Medulla oblongata (tissue), 1 donor: ENCODE measurements at regions not wholly inside any gene's neighbourhood (a gene's known extent, or its start where the extent isn't known, plus 50 kb on each side); places are given as distances from the start of the nearest gene placed in this dataset.

Experiments used
- DNase-seq: peaks from one replicate; pipeline ENCODE4 v3.0.0-alpha.2; 2015; ENCODE audit errors: extremely low spot score

- DNase-seq = peak; percentile 82
Observed at GRCh38 chr17:77428020-77428748, 287.4 kb downstream of the SEC14L1 start.

DNA sequence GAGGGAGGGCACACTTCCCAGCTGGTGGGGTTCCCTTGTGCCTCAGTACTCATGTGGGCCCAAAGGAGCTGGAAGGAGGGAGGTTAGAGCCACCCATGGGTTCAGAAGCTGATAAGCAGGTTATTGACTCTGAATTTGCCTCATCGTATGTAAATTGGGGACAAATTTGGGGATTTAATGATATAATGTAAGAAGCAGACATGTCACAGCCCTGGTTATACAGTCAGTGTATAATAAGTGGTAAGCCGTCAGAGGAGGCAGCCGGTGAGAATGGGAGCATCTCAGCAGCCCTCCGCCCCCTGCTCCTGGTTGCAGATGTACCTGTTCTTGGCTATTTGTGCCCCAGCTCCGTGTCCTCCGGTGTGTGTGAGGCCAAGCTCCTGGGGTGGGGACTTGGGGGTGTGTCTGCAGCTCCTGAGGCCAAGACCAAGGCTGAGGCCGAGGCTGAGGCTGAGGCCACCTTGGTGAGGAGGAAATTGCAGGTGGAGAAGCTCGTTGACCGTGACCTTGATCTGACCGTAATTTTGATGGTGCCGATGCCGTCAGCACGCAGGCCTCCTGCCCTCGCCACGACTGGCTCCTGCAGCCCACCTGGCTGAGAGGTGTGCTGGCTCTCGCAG lies 288.1 kb downstream of the SEC14L1 start:
- no peak for DNase-seq

DNA sequence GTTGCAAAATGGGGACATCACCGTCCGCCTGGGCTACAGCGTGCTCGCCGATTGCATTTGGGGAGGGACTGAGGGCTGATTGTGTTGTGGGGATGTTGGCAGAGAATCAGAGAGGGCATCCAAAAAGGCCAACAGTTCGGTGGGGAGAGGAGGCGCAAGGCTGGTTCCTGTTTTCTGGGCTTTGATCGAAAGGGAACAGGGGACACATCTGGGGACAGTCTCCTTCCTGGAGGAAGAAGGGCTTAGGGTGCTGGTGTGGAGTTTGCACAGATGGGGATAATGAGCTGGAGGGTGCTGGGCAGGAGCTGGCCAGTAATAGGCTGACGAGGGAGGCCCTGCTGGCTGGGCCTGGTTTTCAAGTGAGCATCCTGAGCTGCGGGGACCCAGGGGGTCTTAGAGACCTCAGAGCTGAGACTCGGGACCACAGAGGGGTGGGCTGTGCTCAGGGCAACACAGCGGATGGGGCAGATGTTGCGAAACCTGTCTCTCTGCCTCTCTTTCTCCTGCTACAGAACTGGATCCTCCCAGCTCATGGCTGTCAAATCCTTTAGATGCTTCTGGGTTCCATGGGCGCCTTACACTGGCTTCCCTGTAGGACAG lies 288.7 kb downstream of the SEC14L1 start:
- DNase-seq = no peak

DNA sequence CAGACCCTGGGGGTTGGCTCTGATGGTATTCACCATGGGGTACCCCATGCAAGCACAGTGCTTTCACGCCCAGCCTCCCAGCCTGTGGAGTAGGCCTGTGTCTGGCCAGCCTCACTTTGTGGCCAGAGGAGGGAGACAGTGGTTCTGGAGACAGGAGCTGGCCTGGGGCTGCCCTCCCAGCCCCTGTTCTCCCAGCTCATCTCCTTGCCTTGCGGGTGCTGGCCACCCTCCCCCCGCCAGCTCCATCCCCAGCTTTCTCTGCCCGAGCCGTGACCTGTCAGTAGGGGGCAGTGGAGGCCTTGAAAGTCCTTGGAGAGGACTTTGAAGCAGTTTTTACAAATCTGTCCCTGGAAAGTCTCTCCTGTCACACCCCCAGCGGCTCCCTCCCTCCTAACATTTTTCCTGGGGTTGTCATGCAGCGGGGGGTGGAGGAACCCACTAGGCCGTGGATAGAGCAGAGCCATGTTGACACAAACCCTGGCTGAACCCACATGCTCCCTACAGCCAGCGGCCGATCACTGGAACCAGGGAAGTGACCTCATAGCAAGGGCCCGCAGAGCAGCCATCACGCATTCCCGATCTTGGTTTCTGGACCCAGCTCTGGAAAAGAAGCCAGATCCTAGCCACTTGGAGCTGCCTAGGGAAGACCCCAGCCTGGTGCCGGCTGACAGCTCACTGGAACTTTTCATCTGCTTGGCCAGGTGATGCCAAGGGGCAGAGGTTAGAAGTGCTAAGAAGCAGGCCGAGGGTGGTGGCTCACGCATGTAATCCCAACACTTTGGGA lies 289.4 kb downstream of the SEC14L1 start:
- DNase-seq = peak; percentile 94

GRCh38 chr17:77432034-77432661 lies 291.4 kb downstream of the SEC14L1 start:
- no peak for DNase-seq

DNA sequence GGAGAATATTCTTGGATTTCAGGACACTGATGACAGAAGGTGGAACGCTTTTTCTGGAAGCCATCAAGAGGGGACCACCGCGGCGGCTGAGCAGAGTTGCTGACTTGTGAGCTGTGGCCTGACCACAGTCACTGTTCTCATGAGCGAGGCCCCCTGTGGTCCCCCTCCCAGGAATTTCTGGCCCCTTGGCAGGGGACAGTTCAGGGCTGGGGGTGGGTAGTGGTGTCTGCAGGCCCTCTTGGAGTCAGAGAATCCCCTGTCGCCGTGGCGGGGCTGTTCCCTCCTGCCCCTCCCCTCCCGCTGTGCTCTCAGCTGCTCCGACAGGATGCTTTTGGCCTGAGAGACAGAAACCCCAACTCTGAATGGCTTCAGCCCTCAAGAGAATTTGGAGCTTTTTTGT lies 292.0 kb downstream of the SEC14L1 start:
- no peak for DNase-seq

- DNase-seq = no peak
Observed at GRCh38 chr17:77433385-77434135, 292.8 kb downstream of the SEC14L1 start.

- no peak for DNase-seq
Observed at GRCh38 chr17:77434136-77435114, 293.7 kb downstream of the SEC14L1 start.

GRCh38 chr17:77435272-77436057 lies 294.7 kb downstream of the SEC14L1 start:
- DNase-seq = no peak

DNA sequence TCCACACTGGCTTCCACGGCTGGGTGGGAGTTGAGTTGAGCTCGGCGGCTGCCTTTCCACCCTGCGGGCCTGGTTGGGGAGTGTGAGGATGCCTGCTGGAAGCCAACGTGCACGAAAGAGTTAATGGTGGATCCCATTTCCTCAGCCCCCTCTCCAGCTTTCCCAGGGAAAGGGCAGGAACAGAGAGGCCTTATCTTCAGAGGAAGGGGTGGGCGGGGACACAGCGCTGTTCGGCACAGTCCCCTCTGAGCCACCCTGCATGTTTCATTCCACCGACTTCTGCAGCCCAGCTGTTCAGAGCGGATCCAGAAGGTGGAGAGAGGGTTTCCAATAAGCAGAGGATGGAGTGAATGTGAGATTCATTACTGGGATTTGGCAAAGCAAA lies 295.3 kb downstream of the SEC14L1 start:
- no peak for DNase-seq

GRCh38 chr17:77436481-77436880 lies 295.7 kb downstream of the SEC14L1 start:
- DNase-seq = no peak

DNA sequence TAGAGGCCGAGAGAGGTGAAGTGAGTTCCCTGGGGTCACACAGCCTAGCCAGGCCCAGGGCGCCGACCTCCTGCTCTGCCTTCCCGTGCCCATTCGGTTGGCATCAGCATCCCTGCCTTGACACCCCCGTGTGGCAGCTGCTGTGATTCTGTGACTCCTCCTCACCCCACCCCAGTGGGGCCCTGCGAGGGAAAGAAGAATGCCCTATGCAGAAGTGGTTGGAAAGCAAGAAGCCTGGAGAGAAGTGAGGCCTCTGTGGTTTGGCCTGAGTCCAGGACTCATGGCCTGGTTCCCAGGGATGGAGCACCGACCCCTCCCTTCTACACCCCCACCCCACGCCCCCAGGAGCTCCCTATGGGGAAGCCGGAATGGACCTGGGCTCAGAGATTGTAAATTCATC lies 296.2 kb downstream of the SEC14L1 start:
- DNase-seq = peak; percentile 72

GRCh38 chr17:77437747-77438146 lies 297.0 kb downstream of the SEC14L1 start:
- no peak for DNase-seq

GRCh38 chr17:77438241-77439188 lies 297.7 kb downstream of the SEC14L1 start:
- no peak for DNase-seq

DNA sequence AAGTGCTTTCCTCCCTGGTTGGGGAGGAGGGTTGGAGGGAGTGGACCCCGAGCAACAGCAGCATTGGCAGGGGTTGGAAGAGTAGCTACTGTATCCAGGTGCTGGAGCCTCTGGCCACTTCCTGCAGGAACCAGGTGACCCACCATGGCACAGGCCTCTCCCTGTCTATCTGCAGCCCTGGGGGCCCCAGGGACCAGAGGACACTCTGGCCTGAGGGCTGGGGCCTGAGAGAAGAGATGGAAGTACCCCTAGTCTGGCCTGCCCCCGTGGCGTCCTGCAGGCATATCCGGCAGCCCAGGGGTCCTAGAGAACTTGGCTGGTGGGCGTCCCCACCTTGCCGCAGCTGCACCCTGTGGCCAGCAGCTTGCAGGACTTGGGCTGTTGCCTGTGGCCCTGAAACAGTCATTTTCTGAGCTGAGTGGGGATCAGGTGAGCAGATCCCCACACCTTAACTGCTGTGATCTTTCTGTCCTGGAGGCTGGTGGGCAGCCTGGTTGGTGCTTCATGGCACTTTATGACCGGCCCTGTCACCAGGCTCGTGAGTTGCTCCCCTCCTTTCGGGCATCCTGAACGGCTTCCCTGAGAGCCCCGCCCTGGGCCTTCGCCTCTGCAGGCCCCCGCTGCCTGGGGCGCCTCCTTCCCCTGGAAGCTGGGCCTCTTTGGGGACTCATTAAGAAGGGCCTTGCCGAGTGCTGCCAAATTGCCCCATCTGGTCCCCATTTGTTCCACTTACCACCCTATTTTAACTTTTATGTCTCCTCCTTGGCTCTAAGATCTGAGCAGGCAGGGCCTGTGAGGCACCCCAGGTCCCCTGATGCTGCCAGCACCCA lies 298.6 kb downstream of the SEC14L1 start:
- no peak for DNase-seq

DNA sequence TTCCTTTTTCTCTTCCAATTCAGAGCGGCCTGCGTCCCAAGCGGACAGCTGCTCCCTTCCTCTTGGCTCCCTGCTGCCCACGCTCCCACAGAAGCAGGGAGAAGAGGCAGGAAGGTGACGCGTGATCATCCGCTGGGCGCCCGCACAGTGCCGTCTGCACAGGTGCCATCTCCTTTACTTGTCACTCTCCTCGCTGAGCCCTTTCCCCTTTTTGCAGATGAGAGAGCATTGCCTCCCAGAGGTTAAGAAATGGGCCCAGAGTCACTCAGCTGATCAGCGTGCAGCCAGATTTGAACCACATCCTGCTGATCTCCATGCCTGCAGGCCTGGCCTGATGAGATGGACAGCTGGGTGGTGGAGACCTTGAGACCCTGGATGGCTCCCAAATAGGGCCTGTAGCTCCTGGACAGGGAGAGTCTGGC lies 299.8 kb downstream of the SEC14L1 start:
- no peak for DNase-seq
